Hepatocyte (in vitro differentiated cells): ENCODE measurements at regions not wholly inside any gene's neighbourhood (a gene's known extent, or its start where the extent isn't known, plus 50 kb on each side); places are given as distances from the start of the nearest gene placed in this dataset.

Experiments
- EZH2phosphoT487 ChIP-seq: fragments of 200-600 bp; sonication (generic); IDR thresholded peaks from one replicate; pipeline ENCODE4 v1.6.1; 2018; ENCODE audit warnings: antibody characterized with exemption, mild to moderate bottlenecking, low read depth, moderate library complexity; ENCODE audit not compliant: unreplicated experiment, severe bottlenecking
- TF ChIP-seq, protein P1 (sequence below): fragments of 200-600 bp; sonication (generic); IDR thresholded peaks from 2 replicates; pipeline ENCODE4 v1.5.1; 2016; ENCODE audit warnings: antibody characterized with exemption, mild to moderate bottlenecking; ENCODE audit not compliant: poor library complexity

DNA sequence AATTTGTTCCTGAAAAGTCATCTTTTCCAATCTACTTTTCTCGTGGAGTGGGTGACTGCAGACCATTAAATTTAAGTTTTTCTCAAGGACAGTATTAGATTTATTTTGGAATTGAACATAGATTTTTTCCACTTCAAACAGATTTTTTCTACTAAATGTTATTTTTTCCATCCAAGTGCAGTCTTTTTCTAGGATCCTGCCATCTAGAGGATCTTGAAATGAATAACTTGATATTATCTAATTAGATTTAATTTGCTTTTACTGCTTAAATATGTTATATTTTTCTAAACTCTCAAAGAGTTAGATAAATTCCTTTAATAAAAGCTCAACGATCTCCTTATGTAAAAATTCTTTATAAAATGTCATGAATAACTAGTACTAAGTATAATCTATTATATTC lies 136.9 kb upstream of the PRR16 start:
- TF ChIP-seq, protein P1, sequence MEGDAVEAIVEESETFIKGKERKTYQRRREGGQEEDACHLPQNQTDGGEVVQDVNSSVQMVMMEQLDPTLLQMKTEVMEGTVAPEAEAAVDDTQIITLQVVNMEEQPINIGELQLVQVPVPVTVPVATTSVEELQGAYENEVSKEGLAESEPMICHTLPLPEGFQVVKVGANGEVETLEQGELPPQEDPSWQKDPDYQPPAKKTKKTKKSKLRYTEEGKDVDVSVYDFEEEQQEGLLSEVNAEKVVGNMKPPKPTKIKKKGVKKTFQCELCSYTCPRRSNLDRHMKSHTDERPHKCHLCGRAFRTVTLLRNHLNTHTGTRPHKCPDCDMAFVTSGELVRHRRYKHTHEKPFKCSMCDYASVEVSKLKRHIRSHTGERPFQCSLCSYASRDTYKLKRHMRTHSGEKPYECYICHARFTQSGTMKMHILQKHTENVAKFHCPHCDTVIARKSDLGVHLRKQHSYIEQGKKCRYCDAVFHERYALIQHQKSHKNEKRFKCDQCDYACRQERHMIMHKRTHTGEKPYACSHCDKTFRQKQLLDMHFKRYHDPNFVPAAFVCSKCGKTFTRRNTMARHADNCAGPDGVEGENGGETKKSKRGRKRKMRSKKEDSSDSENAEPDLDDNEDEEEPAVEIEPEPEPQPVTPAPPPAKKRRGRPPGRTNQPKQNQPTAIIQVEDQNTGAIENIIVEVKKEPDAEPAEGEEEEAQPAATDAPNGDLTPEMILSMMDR = peak; percentile 17
- TF ChIP-seq EZH2phosphoT487 = no peak
